Fibroblast of skin of abdomen (primary cell): ENCODE measurements at regions not wholly inside any gene's neighbourhood (a gene's known extent, or its start where the extent isn't known, plus 50 kb on each side); places are given as distances from the start of the nearest gene placed in this dataset.

Experiments used
- DNase-seq: peaks from one replicate; pipeline ENCODE4 v3.0.0-alpha.2; 2013

DNA sequence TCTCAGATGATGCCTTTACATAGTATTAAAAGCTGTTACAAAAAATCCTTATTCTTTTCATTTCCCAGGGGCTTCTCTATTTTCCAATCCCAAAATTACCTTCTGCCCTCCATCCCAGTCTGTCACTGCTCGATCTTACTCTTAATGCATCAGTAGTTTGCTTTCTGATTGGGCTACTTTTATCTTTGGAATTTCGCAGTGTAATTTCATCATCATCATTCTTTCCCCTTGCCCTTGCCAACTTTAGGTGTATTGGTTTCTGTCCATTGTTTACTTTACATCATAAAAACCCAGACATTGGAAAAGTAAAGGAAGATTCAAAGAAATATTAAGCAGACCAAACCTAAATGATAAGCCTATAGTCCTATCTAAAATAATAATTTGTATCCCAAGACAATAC, 457.2 kb downstream of the PIK3C3 start:
- DNase-seq, result no peak

DNA sequence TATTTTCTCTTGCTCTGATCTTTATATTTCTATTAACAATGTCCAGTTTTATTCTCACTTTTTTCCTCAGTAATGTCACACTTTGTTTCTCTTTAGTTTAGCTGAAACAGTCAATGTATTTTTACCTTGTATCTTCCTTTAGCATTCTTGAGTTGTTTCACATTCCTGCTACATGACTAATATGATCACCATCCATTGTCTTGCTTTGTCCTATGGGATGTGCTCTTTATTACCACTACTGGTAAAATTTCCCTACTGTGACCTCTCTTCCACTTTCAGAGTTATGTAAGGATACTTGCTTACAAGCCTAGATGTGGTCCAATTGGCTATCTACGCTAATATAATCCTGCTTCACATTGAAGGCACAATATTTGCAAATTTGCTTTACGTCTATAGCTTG, 457.9 kb downstream of the PIK3C3 start:
- no peak for DNase-seq

DNA sequence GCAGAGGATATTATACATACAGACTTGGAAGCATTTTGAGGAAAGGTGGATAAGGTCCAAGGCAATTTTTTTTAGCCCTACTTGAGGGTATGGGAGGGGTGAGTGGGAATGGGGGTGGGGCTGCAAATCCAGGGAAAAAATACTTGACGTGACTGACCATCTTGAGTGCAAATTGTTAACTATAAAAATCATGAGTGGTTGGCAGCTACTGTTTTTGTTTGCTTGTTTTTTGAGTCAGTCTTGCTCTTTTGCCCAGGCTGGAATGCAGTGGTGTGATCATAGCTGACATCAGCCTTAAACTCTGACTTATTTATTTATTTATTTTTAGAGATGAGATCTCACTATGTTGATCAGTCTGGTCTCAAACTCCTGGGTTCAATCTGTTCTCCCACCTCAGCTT, 458.8 kb downstream of the PIK3C3 start:
- no peak for DNase-seq

DNA sequence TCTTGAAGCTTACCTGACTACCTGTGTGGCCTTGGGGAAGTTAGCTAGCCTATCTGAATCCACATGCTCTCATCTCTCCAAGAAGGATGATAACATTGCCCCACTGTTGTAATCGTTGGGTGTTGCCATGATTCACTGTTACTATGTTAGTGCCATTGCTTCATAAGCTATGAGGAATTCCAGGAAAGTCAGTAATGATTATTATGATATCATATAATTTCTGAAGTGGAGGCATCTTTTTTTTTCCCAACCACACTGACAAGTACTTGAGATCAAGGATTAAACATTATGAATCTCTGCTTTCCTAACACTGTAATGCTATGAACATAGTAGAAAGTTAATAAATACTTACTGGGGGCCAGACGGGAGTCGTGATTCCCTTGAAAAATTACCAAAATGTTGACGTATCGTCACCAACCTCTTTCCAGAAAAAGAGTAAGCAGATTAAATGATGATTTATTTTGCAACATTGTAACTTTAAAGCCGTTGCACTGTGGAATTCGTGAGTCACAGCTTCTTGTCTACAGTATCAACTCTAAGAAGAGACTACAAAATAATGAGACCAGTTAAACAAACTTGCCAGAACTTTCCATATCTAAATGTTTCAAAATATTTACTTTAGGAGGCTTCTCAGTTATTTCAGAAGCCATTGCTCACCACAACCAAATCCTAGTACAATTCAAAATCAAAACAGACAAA, 459.9 kb downstream of the PIK3C3 start:
- DNase-seq, result peak; percentile 10

DNA sequence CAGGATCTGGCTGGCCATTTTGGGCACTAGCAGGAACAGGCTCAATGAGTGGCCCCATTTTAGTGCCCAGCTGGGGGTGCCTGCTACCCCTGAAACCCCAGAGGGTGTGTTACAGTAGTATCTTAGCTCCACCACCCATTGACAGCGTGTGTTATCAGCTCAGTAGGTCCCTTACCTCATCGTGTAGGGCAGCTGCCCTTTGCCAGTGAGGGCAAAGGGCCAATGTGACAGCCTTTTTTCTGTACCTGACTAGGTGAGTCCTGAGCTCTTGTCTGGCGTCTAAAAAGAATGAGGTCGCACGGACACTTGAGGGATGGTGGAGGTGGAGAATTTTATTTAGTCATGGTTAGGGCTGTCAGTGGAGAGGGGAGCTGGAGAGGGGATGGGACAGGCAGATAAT, 462.2 kb downstream of the PIK3C3 start:
- DNase-seq, result no peak

DNA sequence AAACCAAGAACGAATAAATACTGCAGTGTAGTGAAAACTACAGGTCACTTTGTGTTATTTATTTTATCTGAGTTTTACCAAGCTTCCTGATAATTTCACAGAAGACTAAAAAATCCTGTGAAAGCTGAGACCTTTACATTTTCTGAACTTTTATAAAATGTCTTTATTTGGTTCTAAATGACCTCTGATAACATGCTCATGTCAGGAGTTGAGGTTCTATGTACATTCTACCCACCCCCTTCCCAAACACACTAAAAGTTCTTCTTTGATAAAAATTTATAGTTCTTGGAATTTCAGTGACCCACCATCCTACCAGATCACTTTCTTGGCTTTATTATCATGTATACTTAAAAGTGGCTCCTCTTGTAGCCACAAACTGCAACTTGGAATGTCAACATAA, 463.1 kb downstream of the PIK3C3 start:
- no peak for DNase-seq

DNA sequence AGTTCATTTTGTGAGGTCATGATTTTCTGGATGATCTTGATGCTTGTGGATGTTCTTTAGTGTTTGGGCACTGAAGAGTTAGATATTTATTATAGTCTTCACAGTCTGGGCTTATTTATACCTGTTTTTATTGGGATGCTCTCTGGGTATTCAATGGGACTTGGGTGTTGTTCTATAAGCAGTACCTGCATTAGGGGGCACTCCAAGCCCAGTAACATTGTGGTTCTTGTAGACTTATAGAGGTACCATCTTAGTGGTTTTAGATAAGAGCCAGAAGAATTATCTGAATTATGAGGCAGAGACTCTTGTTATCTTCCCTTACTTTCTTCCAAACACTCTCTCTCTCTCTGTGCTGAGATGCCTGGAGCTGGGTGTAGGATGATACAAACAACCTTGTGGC, 470.0 kb downstream of the PIK3C3 start:
- no peak for DNase-seq

DNA sequence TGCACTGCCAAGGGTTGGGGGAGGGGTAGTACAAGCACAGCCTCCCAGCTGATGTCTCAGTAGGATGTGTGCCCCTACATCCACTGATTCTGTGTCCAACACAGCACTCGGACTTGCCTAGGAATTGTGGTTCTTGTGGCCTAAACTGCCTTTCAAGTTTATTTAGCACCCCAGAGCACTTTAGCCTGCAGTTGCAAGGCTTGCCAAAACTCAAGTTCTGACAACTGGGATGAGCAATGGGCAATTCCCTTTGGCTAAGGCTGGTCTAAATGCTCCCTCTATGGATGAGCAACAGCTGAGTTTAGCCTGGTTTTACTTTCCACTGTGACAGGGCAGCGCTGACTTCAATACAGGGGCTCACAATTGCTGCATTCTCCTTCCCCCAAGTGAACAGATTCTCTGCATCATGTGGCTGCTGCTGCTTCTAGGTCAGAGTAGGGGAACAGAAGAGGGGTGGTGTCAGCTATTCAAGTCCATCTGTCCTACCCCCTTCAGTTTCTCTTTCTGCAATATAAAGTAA, 471.5 kb downstream of the PIK3C3 start:
- no peak for DNase-seq

DNA sequence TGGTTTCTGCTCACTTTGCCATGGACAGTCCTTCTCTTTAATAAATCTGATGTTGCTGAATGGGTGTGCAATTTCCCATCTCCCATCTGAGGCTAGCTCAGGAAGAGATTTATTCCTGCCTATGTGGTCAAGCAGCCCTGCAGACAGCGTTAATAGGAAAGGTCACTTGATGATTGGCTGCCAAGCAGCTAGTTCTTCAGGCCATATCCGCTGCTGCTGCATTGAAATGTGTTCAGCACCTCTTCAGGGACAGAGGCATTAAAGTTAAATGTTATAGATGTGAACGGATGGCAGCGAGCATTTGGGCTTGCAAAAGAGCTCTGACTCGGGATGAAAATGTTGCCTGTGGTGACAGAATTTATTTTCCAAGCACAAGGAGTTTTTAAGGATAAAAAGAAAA, 474.2 kb downstream of the PIK3C3 start:
- DNase-seq, result no peak

DNA sequence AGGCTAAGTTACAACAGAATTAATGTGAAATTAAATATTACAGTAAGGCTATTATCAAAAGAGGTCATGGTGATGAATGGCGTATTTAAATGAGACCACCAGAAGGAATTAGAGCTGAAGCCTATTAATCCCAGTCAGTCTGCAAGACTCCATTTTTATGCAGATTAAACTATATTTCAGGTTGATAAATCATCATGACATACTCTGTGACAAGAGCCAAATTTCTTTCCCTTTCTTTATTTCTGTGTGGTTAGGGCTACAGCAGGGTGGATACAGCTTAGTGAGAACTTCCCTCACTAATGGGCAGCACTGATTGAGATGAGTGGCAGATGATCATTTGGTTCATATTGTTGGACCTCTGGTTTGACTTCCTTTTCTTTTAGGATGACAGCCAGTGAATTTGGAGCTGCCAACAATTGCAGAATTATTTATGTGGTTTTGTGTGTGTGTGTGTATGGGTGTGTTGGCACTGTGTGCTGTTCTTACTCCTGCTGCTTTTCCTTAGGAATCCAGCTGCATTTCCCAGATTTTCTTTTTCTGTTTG, 481.3 kb downstream of the PIK3C3 start:
- no peak for DNase-seq

DNA sequence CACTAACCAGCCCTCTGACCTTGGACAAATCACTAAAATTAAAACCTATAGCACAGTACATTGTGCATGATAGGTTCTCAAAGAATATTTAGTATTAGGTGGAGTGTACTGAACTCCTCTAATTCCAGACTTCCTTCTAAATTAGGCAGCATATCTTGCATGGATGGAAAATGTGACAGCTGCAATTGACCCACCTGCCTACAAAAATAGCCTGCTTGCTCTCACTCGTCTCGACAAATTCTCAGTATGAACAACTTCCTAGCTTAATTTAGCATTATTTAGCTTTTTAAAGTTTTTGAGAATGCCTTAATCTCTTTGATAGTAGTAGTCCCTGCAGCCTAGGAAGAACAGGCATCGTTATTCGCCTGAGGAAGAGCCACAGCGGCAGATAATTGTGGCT, 482.0 kb downstream of the PIK3C3 start:
- DNase-seq, result no peak

DNA sequence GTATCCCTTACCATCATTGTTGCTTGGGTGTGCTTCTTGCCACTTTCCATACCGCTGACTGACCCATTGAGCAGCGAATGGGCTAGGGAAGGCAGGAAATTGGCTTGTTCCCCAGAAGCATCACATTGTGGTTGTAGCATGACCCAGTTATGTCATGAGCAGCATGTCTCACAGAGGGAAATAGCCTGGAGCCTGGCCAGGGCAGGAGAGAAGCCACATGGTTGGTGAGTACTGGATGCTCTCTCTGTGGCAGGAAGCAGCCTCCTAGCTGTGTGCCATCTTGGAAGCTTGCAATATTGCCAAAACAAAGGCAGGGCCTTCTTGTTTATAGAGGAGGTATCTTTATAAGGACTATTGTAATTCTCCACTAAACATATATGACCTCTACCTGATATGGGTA, 482.6 kb downstream of the PIK3C3 start:
- DNase-seq, result no peak

DNA sequence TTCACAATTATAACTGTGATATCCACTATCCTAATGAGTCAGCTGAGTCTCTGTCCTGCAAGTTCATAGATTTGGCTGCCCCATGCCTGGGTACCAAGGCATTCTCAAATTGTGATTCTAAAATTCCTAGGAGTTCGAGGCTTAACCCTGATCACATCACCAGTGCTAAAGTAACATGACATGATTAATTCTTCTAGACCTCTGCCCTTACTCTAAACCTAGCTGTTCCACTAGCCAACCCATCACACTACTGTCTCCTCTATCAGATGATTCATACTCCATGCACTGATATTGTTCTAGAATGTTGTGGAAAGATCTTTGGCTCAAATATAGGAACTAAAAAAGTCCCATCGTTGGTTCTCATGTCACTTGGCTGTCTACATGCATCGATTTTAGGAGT, 487.6 kb downstream of the PIK3C3 start:
- no peak for DNase-seq

DNA sequence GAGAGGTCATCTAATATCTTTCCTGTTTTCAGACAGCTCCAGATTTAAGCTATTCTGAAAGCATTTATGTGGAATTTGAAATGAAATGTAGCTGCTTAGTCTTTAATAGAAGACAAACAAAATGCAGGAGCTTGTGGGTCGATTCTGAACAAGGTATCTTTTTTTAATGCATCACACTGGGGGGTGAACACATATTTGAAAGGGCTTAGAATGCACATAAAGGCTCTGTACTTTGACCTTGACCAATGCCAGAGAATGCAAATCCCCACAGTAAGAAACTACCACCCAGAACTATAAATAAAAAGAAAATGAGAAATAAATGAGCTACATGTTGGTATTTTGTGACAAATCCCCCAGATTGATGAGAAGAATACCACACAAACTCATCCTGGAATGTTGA, 489.3 kb downstream of the PIK3C3 start:
- no peak for DNase-seq

DNA sequence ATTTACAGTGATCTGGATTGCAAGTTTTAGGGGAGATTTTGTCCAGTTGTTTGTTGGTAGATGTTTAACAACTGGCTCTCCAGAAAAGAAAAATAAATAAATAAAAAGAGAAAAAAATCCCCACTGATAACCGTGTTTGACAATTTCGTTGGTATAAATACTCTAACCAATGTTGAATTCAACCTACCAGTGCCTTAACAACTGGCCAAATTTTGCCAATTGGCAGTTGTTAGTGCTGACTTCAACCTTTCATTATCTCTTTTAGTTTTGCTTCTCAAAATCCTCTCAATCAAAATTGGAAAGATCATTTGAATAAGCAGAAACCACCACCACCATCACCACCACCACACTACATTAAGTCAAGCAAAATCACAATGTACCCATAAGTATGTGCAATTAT, 490.3 kb downstream of the PIK3C3 start:
- DNase-seq, result no peak

DNA sequence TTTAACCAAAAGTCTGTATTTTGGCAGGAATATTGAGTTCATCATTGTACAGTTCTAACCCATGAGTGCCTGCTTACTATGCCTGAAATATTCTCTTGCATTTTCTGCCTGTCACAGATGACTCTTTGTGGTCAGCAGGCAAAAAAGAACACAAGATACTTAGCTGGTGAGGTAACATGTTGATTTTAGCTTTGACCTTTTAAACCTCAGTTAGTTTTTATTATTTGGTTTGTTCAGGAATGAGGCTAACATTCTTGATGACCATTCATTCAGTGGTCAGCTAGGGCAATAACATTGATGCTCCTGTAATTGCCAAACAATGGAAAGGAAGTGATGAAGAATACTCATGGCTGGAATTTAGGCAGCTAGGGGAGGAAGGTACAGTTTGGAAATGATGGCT, 491.2 kb downstream of the PIK3C3 start:
- peak; percentile 10 for DNase-seq

DNA sequence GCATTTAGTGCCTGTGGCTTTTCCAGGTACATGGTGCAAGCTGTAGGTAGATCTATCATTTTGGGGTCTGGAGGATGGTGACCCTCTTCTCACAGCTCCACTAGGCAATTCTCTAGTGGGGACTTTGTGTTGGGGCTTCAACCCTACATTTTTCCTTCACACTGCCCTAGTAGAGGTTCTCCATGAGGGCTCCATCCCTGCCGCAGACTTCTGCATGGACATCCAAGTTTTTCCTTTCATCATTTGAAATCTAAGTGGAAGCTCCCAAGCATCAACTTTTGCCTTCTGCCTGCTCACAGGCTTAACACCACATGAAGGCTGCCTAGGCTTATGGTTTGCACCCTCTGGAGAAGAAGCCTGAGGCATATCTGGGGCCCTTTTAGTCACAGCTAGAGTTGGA, 492.7 kb downstream of the PIK3C3 start:
- no peak for DNase-seq

DNA sequence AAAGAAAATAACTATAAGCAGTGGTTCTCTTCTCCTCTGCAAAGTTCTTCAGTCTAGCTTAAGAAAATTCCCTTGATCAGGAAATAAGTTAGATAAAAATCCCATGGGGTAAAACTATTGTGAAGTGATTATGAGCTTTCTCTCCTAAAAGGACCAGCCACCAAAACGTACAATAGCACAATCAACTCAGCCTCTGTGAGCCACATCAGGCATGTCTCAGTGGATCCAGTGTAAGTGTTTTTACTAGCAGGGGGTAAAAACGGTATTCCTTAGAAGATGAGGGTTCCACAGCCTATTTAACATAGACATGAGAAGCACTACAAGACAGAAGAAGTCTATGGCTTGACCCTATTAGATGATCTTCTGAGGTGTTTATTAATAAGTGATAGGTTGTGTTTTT, 503.2 kb downstream of the PIK3C3 start:
- DNase-seq, result no peak

DNA sequence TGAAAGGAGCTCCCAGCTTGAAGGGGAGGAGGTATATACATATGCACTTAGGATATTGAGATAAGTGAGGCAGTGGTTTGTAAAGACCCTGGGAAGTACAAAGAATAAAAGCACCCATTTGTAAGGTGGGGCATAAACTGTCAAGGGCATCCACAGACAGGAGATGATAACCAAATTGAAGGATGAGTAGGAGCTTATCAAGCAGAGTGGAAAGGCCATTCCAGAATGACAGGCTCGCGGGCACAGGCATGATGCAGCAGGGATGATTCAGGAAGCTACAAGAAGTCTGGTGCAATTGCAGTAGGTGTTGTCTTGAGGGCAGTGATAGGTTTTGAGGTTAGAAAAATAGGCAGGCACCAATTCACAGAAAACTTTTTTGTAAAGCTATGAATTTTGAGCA, 504.8 kb downstream of the PIK3C3 start:
- no peak for DNase-seq

DNA sequence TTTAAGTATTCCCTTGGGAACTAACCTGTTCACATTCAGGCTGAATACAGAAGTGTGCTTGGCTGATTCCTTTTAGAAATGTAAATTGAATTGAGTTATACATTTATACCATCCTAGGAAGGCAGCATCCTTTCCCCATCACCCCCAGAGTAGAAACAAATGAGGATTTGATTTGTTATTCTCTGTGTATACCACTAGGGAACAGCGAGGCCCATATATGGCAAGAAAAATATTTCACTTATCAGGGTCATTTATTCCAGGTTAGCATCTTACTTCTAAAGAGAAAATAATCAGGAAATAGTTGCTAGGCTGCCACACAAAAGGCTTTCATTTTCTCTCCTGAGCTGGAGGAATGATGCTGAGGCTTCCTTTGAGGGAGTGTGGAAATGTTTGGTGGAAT, 516.9 kb downstream of the PIK3C3 start:
- DNase-seq, result no peak

DNA sequence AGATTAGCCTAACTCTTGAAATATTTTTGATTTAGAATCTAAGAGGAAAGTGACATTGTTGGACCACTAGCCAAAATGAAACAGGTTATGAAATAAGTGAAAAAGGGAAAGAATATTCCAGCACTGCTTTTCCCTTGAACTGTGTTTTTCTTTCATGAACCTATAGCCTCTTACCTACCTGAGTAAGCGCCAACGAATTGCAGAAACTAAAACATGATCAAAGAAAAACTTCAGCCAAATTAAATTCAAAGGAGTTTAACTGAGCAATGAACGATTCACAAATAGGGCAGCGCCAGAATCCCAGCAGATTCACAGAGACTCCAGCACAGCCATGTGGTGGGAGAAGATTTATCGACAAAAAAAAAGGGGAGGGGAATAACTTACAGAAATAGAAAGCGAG, 518.6 kb downstream of the PIK3C3 start:
- no peak for DNase-seq

DNA sequence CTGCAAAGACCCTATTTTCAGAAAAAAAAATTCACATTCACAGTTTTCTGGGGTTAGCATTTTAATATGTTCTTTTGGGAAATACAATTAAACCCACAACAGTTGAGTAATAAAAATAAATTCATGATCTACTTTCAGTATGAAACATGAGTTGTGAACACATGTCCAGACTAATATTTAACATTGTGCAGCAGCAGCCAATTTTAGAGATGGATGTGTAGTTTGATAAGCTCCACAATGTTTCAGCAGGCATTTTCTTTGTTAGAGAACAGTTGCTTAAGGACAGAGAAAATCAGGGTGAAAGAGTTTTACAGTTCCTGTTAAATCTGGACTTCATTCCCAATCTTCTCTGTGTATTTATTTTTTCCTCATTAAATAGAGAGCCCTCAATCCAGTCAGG, 519.5 kb downstream of the PIK3C3 start:
- no peak for DNase-seq

DNA sequence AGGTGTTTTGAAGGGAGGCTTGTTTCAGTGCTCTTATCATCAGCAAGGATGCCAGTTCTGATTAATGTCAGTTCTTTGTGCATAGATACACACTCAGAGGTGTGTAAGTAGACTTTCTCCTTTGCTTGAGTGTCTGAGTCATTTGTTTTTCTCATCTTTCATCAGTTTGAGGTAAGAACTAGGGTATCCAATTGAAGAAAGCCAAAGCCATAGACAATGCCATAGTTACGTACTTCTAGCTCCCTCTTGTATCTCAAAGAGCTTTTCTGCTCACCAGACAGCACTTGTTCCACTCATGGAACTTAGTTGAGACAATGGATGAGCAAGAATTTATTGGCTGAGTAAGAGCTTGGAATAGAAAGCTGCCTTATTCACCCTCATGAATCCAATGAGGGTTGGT, 520.1 kb downstream of the PIK3C3 start:
- no peak for DNase-seq

DNA sequence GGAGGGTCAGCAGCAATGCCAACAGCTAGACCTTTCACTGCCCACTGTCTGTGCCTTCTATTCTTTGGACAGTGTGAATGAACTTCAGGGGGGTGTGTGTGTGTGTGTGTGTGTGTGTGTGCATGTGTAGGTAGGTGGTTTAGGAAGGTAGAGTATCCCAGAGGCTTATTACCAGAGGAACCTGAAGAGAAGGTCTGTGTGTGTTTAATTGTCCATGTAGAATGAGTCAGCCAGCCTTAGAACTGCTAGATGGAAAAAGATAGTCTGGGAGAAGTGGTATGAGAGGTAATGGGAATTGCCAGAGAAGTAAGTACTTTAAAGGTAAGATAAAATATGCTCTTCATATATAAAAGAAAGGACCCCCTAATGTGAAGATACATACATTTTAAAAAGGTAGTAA, 522.2 kb downstream of the PIK3C3 start:
- no peak for DNase-seq

DNA sequence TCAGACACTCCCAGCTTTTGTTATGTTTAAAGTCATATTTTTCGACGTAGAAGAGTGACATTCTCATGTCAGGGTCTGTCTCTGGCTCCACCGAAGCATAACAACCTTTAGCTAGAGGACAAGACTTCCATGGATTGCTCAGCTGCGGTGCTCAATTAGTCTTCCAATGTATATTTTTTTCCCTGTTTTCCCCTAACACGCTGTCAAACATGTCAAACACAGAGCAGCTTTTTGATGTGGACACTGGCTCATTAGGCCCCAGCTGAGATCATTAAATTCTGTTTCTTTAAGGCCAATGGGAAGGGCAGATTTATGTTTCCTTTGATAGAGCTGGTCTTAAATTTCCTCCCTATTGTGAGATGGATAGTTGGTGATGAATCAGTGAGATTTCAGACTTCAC, 525.4 kb downstream of the PIK3C3 start:
- DNase-seq, result no peak
